GM08714 (cell line): ENCODE measurements at regions not wholly inside any gene's neighbourhood (a gene's known extent, or its start where the extent isn't known, plus 50 kb on each side); places are given as distances from the start of the nearest gene placed in this dataset.

Experiments used
- H3K4me3 ChIP-seq: fragments of 200-500 bp; sonication (Bioruptor generic); 2 replicates; pipeline ENCODE4 v1.5.1; 2014; ENCODE audit warnings: mild to moderate bottlenecking, low read length, inconsistent platforms
- ZNF274 ChIP-seq: IDR thresholded peaks from 2 replicates; pipeline ENCODE4 v1.6.1; 2012; ENCODE audit warnings: mild to moderate bottlenecking, low read depth, low read length

DNA sequence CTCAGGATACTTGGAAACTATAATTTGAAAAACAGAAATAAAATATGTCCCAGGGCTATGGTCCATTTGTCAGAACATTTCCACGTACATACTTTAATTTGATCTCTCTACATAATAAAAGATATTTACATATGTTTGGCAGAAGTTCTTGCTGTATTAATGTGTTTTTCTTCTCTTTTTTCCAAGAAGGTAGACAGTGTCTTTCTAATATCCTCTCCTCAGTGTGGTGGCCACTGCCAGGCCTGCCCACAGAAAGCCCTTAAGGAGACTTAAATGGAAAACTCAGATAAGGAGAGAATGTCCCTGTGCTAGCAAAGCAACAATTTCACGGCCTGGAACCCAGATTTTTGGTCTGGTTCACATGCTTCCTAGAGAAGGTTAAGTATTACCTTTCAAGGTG is 76.5 kb upstream of the ARHGEF26 start:
- H3K4me3 ChIP-seq, result no peak overlapping the region
- no peak for TF ChIP-seq ZNF274

DNA sequence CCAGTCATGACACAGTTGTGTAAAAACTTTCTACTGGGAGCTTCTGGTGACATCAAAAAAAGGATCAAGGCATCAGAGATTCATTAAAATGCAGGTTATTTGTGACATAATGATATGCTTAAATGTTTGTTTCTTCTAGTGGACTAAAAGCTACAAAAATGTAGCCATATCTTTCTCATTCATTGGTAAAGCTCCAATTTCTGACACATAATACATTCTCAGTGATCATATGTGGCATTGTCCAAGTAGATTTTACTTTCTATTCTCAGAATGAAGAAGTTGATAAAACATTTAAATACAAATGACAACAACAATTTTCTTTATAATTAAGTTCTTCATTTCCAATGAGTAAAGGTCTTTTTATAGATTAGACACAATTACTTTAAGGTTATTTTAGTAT is 71.0 kb upstream of the ARHGEF26 start:
- no peak for TF ChIP-seq ZNF274
- no peak overlapping the region for H3K4me3 ChIP-seq

DNA sequence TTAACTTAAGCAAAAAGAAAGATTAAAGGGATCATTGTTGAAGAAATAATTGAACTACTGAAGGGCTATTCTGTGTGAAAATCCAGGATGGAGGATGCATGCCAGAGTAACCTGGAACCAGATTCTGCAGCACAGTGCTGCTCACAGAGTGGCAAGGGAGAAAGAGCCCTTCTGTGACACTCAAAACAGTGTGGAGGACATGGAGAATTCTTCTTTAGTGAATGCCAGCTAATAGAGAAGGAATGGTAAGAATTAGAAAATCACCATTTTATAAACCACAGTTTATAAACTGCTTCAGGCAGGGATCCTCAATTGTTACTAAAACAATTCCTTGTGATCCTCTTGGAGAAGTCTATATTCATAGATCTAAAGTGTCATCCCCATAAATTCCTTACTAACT is 70.4 kb upstream of the ARHGEF26 start:
- TF ChIP-seq ZNF274, result no peak
- H3K4me3 ChIP-seq, result no peak overlapping the region

DNA sequence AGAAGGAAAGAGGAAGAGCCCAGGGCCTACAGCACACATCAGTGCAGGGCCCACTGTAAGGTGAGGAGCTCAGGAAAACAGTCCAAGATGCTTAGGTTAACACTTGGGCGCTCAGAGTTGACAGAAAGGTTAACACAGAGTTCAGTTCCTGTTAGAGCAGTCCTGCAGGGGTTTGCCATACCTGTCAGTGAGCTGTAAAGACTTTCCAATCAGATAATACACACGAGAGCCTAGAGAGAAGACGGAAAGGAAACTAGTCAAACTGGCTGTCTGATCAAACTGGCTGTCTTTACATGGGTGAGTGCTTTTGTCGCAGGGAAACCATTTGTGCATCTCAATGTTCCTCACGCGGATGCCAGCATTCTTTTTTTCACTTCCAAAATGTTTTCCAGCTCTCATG is 61.4 kb upstream of the ARHGEF26 start:
- TF ChIP-seq ZNF274, result no peak

DNA sequence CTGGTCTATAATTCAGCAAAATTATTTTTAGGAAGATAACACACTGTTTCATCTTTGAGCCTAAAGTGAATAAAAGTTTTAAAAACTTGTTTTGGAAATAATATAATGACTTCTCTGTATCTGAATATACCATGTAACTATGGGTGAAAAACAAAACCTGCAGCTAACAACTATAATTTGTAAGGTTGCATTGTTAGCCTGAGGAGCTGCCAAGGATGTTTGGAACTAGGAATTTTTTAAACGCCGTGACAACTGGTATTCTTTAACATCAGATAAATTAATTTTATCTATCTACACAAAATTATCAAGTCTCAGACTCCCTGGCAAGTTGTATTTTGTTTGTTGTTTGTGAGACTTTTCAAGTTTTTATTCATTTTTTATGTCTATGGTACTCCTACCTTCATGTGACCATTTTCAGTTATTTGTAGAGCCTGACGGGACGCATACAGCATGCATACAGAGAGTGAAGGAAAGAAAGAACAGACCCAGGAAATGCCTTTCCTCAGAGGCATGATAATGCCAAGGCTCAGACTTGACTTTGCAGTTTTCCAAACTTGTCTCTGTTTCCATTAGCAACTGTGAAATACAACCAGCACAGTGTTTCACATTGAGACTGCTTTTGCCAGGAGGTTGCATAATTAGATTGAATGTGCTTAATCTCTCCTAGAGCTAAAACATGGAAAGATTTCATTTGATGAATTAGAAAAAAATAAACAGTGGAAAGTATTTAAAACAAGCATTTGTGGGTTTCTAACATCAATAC is 60.8 kb upstream of the ARHGEF26 start:
- TF ChIP-seq ZNF274, result no peak
- H3K4me3 ChIP-seq, result no peak overlapping the region

More for the DNA sequence above, 61.4 kb upstream of the ARHGEF26 start:
- H3K4me3 ChIP-seq, result no peak overlapping the region

DNA sequence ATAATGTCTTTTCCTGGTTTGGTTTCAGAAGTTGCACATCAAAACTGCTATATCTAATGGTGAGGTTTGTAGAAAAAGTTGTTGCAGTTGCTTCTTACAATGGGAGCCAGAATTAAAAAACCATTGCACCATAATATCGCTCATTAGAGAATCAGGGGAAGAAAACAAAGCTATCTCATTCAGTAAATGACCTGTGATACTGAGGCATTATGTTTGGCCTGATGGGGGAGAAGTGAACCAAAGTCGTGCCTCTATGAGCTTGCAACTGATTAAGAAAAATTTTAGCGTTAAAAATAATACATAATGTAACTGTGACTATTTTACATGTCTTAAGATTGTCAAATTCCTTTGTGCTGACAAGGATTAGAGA is 60.2 kb upstream of the ARHGEF26 start:
- no peak overlapping the region for H3K4me3 ChIP-seq
- no peak for TF ChIP-seq ZNF274

DNA sequence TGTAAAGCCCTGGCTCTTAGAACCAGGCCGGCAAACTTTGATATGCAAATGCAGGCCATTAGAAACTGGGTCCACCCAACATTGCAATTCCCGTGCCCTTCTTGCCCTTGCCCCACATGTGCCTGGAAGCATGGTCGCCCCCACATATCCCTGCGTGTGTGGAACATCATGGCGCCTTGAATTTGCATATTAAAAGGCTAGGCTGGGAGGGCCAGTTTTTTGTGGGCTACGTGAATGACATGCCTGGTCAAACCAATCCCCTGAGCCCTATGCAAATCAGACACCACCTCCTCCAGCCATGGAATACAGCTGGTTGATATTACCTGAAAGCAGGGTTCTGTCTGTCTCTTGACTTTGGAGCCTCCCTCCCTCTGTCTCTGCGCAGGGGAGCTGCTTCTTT is 58.7 kb upstream of the ARHGEF26 start:
- no peak overlapping the region for H3K4me3 ChIP-seq
- no peak for TF ChIP-seq ZNF274

DNA sequence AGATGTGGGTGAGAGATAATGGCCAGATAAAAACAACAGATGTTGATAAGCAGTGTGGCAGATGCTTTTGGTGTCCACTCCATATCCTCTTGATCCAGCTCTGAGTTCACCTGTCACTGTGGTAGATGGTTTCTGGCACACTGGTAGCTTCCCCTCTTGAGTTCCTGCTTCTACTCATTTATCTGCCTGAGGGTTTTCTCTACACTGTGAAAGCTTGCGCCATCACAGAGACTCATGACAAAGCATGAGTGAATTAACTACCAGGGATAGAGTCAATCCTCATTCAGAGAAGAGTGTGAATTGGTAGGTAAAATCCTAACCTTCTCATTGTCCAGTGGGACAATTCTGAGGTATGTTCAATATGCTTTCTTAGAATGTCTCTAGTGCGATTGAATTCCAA is 50.0 kb upstream of the ARHGEF26 start:
- H3K4me3 ChIP-seq, result no peak overlapping the region
- TF ChIP-seq ZNF274, result no peak
